Tibial nerve (tissue), 3 donors: ENCODE measurements at regions not wholly inside any gene's neighbourhood (a gene's known extent, or its start where the extent isn't known, plus 50 kb on each side); places are given as distances from the start of the nearest gene placed in this dataset.

Experiments
- POLR2A ChIP-seq, 2 donors: fragments of 450-650 bp; IDR thresholded peaks; one replicate each; pipeline ENCODE4 v1.6.1; 2017; ENCODE audit warnings: antibody characterized with exemption in 2 of 2, mild to moderate bottlenecking in 2 of 2, moderate library complexity in 2 of 2
- TF ChIP-seq, protein P1 (sequence below), 5 experiments: fragments of 200-600 bp in 3 of 5; fragments of 450-650 bp in 2 of 5; sonication (generic) in 3 of 5; IDR thresholded peaks; one replicate each; pipeline ENCODE4 v1.5.1; 2016 to 2019; ENCODE audit warnings: antibody characterized with exemption in 5 of 5, mild to moderate bottlenecking in 3 of 5, moderate library complexity in 2 of 5

DNA sequence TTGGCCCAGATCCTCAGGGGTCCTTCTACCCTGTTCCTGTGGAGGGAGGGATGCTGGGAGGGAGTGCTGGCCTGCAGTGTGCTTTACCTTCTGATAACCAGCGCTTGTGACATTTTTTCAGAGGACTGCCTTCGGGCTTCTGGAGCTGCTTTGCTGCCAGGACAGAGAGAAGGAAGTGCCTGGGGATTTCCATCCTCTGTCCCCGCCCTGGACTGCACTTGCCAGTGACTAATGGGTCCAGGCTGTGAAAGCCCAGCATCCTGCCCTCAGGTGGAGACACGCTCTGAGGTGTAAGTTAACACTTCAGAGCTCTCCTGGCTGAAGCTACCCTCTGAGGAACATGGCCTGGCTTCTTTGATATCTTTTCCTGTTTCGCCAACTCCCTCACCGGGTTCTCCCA, 158.7 kb upstream of the SYT13 start:
- TF ChIP-seq, protein P1, sequence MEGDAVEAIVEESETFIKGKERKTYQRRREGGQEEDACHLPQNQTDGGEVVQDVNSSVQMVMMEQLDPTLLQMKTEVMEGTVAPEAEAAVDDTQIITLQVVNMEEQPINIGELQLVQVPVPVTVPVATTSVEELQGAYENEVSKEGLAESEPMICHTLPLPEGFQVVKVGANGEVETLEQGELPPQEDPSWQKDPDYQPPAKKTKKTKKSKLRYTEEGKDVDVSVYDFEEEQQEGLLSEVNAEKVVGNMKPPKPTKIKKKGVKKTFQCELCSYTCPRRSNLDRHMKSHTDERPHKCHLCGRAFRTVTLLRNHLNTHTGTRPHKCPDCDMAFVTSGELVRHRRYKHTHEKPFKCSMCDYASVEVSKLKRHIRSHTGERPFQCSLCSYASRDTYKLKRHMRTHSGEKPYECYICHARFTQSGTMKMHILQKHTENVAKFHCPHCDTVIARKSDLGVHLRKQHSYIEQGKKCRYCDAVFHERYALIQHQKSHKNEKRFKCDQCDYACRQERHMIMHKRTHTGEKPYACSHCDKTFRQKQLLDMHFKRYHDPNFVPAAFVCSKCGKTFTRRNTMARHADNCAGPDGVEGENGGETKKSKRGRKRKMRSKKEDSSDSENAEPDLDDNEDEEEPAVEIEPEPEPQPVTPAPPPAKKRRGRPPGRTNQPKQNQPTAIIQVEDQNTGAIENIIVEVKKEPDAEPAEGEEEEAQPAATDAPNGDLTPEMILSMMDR (IDR thresholded peaks at IDR 0.05) = no peak
- TF ChIP-seq POLR2A (IDR thresholded peaks at IDR 0.05) = no peak
